ENCODE measurements at regions not wholly inside any gene's neighbourhood (a gene's known extent, or its start where the extent isn't known, plus 50 kb on each side); places are given as distances from the start of the nearest gene placed in this dataset.
"Not testable (repeated sequence)": the region's sequence is repeated elsewhere in the genome, so short reads cannot be mapped to it uniquely, and the experiment has no call there.

DNA sequence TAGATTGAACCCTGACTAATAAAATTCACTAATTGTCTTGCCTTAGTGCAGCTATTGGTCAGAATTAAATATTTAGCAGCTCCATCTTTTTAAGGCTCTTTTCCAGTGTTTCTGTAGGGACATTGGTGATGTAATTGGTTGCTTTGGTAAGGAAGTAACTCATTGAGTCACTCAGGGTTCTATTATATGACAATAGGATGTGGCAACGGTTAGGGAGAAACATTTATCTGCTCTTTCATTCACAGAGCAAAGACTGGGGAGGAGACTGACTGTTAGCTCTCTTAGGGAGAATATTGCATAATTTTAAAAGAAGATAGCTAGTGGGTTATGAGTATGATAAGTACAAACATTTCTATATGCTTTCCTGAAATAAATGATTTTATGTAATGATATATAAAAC lies 616.5 kb downstream of the TRHDE start:
- Histone ChIP-seq H3F3A (ENCODE audit: control insufficient read depth, insufficient read depth) (no peaks in the 10 kb centered on the region), H3K4me3 (ENCODE audit: low read length) (no peak overlapping the region), H3K36me3 (ENCODE audit: control insufficient read depth, low read length) (no peaks in the 10 kb centered on the region), H3K27ac (ENCODE audit: low read depth, low read length) (no peak overlapping the region), H3K79me2 (ENCODE audit: control insufficient read depth, low read length) (no peaks in the 10 kb centered on the region), H3K4me2 (ENCODE audit: low read length) (no peak overlapping the region), H3K9me2 (replicated peaks; ENCODE audit: control insufficient read depth, low read length) (no peaks in the 10 kb centered on the region), H4K20me1 (ENCODE audit: control insufficient read depth, insufficient read depth, low read depth, low read length) (no peaks in the 10 kb centered on the region), H3K27me3 (ENCODE audit: control insufficient read depth, low read length) (no peaks in the 10 kb centered on the region), H3K4me1 (ENCODE audit: control insufficient read depth, low read length) (no peaks in the 10 kb centered on the region), H3K9me3 (ENCODE audit: control insufficient read depth, insufficient read depth, low read length) (no peaks in the 10 kb centered on the region)
- TF ChIP-seq CTCF (IDR thresholded peaks at IDR 0.05; ENCODE audit: low read depth, low read length, poor library complexity, severe bottlenecking) = no peak
- no peak for TF ChIP-seq EZH2phosphoT487 (IDR thresholded peaks at IDR 0.05; ENCODE audit: borderline replicate concordance, low read length)

DNA sequence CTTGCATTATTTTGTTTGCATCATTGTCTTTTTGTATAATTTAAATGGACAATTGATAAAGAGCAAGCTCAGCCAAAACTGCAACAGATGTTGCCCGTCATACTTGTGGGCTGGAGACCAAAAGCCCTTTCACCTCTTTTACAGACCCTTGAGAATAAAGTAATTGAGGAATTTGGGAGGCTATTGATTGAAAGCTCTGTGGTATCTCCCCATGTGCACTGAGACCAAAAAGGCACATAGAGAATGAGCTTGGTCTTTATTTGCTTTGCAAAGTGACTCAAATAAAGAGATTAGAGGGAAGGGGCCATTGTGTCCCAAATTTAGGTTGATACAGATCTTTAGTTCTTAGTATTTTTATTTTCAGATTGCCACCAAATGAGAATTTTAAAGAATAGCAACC lies 617.6 kb downstream of the TRHDE start:
- Histone ChIP-seq H3K27me3 (ENCODE audit: control insufficient read depth, low read length) (no peaks in the 10 kb centered on the region), H3K9me2 (replicated peaks; ENCODE audit: control insufficient read depth, low read length) (no peaks in the 10 kb centered on the region), H4K20me1 (ENCODE audit: control insufficient read depth, insufficient read depth, low read depth, low read length) (no peaks in the 10 kb centered on the region), H3K36me3 (ENCODE audit: control insufficient read depth, low read length) (no peaks in the 10 kb centered on the region), H3K27ac (ENCODE audit: low read depth, low read length) (no peak overlapping the region), H3K4me3 (ENCODE audit: low read length) (no peak overlapping the region), H3K79me2 (ENCODE audit: control insufficient read depth, low read length) (no peaks in the 10 kb centered on the region), H3K4me2 (ENCODE audit: low read length) (no peak overlapping the region), H3K4me1 (ENCODE audit: control insufficient read depth, low read length) (no peaks in the 10 kb centered on the region), H3F3A (ENCODE audit: control insufficient read depth, insufficient read depth) (no peaks in the 10 kb centered on the region), H3K9me3 (ENCODE audit: control insufficient read depth, insufficient read depth, low read length) (no peaks in the 10 kb centered on the region)
- TF ChIP-seq EZH2phosphoT487 (IDR thresholded peaks at IDR 0.05; ENCODE audit: borderline replicate concordance, low read length) (no peak), CTCF (IDR thresholded peaks at IDR 0.05; ENCODE audit: low read depth, low read length, poor library complexity, severe bottlenecking) (no peak)

DNA sequence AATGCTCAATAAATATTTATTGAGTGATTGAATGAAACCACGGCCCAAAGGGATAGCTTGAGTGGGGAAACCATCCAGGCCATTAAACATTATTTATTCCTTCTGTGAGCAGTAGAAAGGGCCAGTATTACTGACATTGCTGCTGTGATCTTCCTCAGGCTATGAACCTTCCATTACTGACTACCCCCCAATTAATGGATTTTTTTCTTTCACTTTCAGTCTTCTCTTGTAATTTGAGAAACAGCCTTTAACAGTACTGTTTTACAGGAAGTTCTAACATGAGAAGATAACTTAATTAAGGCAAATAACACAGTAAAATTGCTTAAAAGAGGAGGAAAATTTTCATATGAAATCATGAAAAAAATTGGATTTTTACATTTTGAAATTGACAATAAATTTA lies 629.5 kb downstream of the TRHDE start:
- Histone ChIP-seq H3F3A (ENCODE audit: control insufficient read depth, insufficient read depth) (no peaks in the 10 kb centered on the region), H3K36me3 (ENCODE audit: control insufficient read depth, low read length) (no peaks in the 10 kb centered on the region), H3K9me3 (ENCODE audit: control insufficient read depth, insufficient read depth, low read length) (no peaks in the 10 kb centered on the region), H4K20me1 (ENCODE audit: control insufficient read depth, insufficient read depth, low read depth, low read length) (no peaks in the 10 kb centered on the region), H3K4me1 (ENCODE audit: control insufficient read depth, low read length) (no peaks in the 10 kb centered on the region), H3K79me2 (ENCODE audit: control insufficient read depth, low read length) (no peaks in the 10 kb centered on the region), H3K4me2 (ENCODE audit: low read length) (no peak overlapping the region), H3K9me2 (replicated peaks; ENCODE audit: control insufficient read depth, low read length) (no peaks in the 10 kb centered on the region), H3K4me3 (ENCODE audit: low read length) (no peak overlapping the region), H3K27ac (ENCODE audit: low read depth, low read length) (no peak overlapping the region), H3K27me3 (ENCODE audit: control insufficient read depth, low read length) (no peaks in the 10 kb centered on the region)
- TF ChIP-seq EZH2phosphoT487 (IDR thresholded peaks at IDR 0.05; ENCODE audit: borderline replicate concordance, low read length) (no peak), CTCF (IDR thresholded peaks at IDR 0.05; ENCODE audit: low read depth, low read length, poor library complexity, severe bottlenecking) (no peak)

DNA sequence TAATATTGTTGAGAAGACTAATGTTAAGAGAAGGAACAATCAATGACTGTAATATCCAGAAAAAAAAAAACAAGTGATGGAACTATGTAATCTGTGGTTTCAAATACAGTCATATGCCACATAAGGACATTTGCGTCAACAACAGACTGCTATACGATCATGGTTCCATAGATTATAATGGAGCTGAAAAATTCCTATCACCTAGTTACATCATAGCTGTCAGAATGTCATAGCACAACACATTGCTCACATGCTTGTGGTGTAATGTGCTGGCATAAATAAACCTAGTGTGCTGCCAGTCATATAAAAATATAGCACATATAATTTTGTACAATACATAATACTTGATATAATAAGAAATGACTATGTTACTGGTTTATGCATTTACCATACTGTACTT lies 653.5 kb downstream of the TRHDE start:
- no peaks in the 10 kb centered on the region for H3K4me1 ChIP-seq (ENCODE audit: control insufficient read depth, low read length)
- no peak overlapping the region for H3K4me2 ChIP-seq (ENCODE audit: low read length)
- H3K36me3 ChIP-seq (ENCODE audit: control insufficient read depth, low read length) = no peaks in the 10 kb centered on the region
- H3F3A ChIP-seq (ENCODE audit: control insufficient read depth, insufficient read depth) = no peaks in the 10 kb centered on the region
- no peaks in the 10 kb centered on the region for H4K20me1 ChIP-seq (ENCODE audit: control insufficient read depth, insufficient read depth, low read depth, low read length)
- no peaks in the 10 kb centered on the region for H3K27me3 ChIP-seq (ENCODE audit: control insufficient read depth, low read length)
- H3K4me3 ChIP-seq (ENCODE audit: low read length) = no peak overlapping the region
- H3K79me2 ChIP-seq (ENCODE audit: control insufficient read depth, low read length) = no peaks in the 10 kb centered on the region
- H3K9me2 ChIP-seq (replicated peaks; ENCODE audit: control insufficient read depth, low read length) = no peaks in the 10 kb centered on the region
- H3K9me3 ChIP-seq (ENCODE audit: control insufficient read depth, insufficient read depth, low read length) = no peaks in the 10 kb centered on the region
- TF ChIP-seq CTCF (IDR thresholded peaks at IDR 0.05; ENCODE audit: low read depth, low read length, poor library complexity, severe bottlenecking) = no peak
- TF ChIP-seq EZH2phosphoT487 (IDR thresholded peaks at IDR 0.05; ENCODE audit: borderline replicate concordance, low read length) = no peak
- no peak overlapping the region for H3K27ac ChIP-seq (ENCODE audit: low read depth, low read length)

DNA sequence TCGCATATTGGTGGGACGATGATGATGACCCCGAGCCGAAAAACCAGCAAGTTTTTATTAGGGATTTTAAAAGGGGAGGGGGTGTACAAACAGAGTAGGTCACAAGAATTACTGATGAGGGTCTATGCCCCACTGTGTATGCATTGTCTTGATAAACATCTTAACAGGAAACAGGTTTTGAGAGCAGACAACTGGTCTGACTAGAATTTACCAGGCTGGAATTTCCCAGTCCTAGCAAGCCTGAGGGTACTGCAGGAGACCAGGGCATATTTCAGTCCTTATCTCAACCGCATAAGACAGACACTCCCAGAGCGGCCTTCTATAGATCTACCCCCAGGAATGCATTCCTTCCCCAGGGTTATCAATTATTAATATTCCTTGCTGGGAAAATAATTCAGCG lies 659.7 kb downstream of the TRHDE start:
- not testable (repeated sequence) for H3K4me1 ChIP-seq (ENCODE audit: control insufficient read depth, low read length); H3K4me3 ChIP-seq (ENCODE audit: low read length); H3F3A ChIP-seq (ENCODE audit: control insufficient read depth, insufficient read depth); H3K79me2 ChIP-seq (ENCODE audit: control insufficient read depth, low read length); H3K9me2 ChIP-seq (replicated peaks; ENCODE audit: control insufficient read depth, low read length); H4K20me1 ChIP-seq (ENCODE audit: control insufficient read depth, insufficient read depth, low read depth, low read length); H3K9me3 ChIP-seq (ENCODE audit: control insufficient read depth, insufficient read depth, low read length); H3K27me3 ChIP-seq (ENCODE audit: control insufficient read depth, low read length); H3K27ac ChIP-seq (ENCODE audit: low read depth, low read length); H3K4me2 ChIP-seq (ENCODE audit: low read length); H3K36me3 ChIP-seq (ENCODE audit: control insufficient read depth, low read length)

Data from DOHH2 (cell line).